HAP-1 (cell line): ENCODE measurements at regions not wholly inside any gene's neighbourhood (a gene's known extent, or its start where the extent isn't known, plus 50 kb on each side); places are given as distances from the start of the nearest gene placed in this dataset.
"Not testable (repeated sequence)": the region's sequence is repeated elsewhere in the genome, so short reads cannot be mapped to it uniquely, and the experiment has no call there.

ENCODE experiments used
- DNase-seq, 2 experiments: peaks; one replicate each; pipeline ENCODE4 v3.0.0-alpha.2; 2016 to 2020; ENCODE audit warnings: low spot score in 2 of 2
- H3K27me3 ChIP-seq: fragments of 250-450 bp; sonication (Bioruptor Pico); 2 replicates; pipeline ENCODE4 v1.5.1; 2020; ENCODE audit warnings: low read depth, mild to moderate bottlenecking, moderate library complexity
- H3K36me3 ChIP-seq: fragments of 250-450 bp; sonication (Bioruptor Pico); replicated peaks from 2 replicates; pipeline ENCODE4 v1.5.1; 2020; ENCODE audit warnings: mild to moderate bottlenecking
- H3K4me1 ChIP-seq: fragments of 250-450 bp; sonication (Bioruptor Pico); 2 replicates; pipeline ENCODE4 v1.5.1; 2020; ENCODE audit warnings: mild to moderate bottlenecking
- H3K4me3 ChIP-seq: fragments of 250-450 bp; sonication (Bioruptor Pico); 2 replicates; pipeline ENCODE4 v1.5.1; 2020; ENCODE audit warnings: mild to moderate bottlenecking, moderate library complexity
- H3K9me3 ChIP-seq: fragments of 250-450 bp; sonication (Bioruptor Pico); 2 replicates; pipeline ENCODE4 v1.5.1; 2020; ENCODE audit warnings: mild to moderate bottlenecking, moderate library complexity
- in situ Hi-C: fragments of 300-500 bp; cut with MboI; formaldehyde crosslinking; loops from 3 replicates; pipeline ENCODE4 v1.14.3; 2020; ENCODE audit warnings: low sequenced_read_pairs, inconsistent platforms, mixed read lengths

GRCh38 chr11:127941554-127941953 lies 645.8 kb downstream of the ETS1 start:
- H3K4me1 ChIP-seq, in situ Hi-C loops, H3K9me3 ChIP-seq, H3K4me3 ChIP-seq, H3K36me3 ChIP-seq, DNase-seq, H3K27me3 ChIP-seq: not testable (repeated sequence)

- H3K9me3 ChIP-seq, result no peaks in the 10 kb centered on the region
- H3K4me3 ChIP-seq, result no peak overlapping the region
- in situ Hi-C loops, result no loop called here
- H3K4me1 ChIP-seq, result no peaks in the 10 kb centered on the region
- no peak for DNase-seq
- no peaks in the 10 kb centered on the region for H3K27me3 ChIP-seq
- no peaks in the 10 kb centered on the region for H3K36me3 ChIP-seq
Measured at GRCh38 chr11:127939000-127939399, 648.4 kb downstream of the ETS1 start.

GRCh38 chr11:127935081-127935480 lies 652.3 kb downstream of the ETS1 start:
- no peak for DNase-seq
- no peaks in the 10 kb centered on the region for H3K4me1 ChIP-seq
- in situ Hi-C loops, result no loop called here
- H3K4me3 ChIP-seq, result no peak overlapping the region
- no peaks in the 10 kb centered on the region for H3K36me3 ChIP-seq
- H3K9me3 ChIP-seq, result no peaks in the 10 kb centered on the region
- no peaks in the 10 kb centered on the region for H3K27me3 ChIP-seq

- in situ Hi-C loops, DNase-seq, H3K27me3 ChIP-seq, H3K9me3 ChIP-seq, H3K4me3 ChIP-seq, H3K4me1 ChIP-seq, H3K36me3 ChIP-seq: not testable (repeated sequence)
Measured at GRCh38 chr11:127933961-127934360, 653.4 kb downstream of the ETS1 start.

- Histone ChIP-seq H3K36me3 (no peaks in the 10 kb centered on the region), H3K9me3 (no peaks in the 10 kb centered on the region), H3K4me3 (no peak overlapping the region), H3K27me3 (no peaks in the 10 kb centered on the region), H3K4me1 (no peaks in the 10 kb centered on the region)
- DNase-seq, result no peak
- in situ Hi-C loops, result no loop called here
Measured at GRCh38 chr11:127931803-127932202, 655.6 kb downstream of the ETS1 start.

GRCh38 chr11:127926721-127927120 lies 660.6 kb downstream of the ETS1 start:
- no peaks in the 10 kb centered on the region for H3K27me3 ChIP-seq
- DNase-seq, result no peak
- H3K9me3 ChIP-seq, result no peaks in the 10 kb centered on the region
- in situ Hi-C loops, result no loop called here
- H3K4me1 ChIP-seq, result no peaks in the 10 kb centered on the region
- H3K4me3 ChIP-seq, result no peak overlapping the region
- no peaks in the 10 kb centered on the region for H3K36me3 ChIP-seq

- no peak for DNase-seq
- no peaks in the 10 kb centered on the region for H3K27me3 ChIP-seq
- H3K4me3 ChIP-seq, result no peak overlapping the region
- no peaks in the 10 kb centered on the region for H3K36me3 ChIP-seq
- H3K4me1 ChIP-seq, result no peaks in the 10 kb centered on the region
- H3K9me3 ChIP-seq, result no peaks in the 10 kb centered on the region
- in situ Hi-C loops, result no loop called here
Measured at GRCh38 chr11:127925475-127925874, 661.9 kb downstream of the ETS1 start.

- DNase-seq, result no peak
- H3K9me3 ChIP-seq, result no peaks in the 10 kb centered on the region
Measured at GRCh38 chr11:127919206-127920000, 668.0 kb downstream of the ETS1 start.

GRCh38 chr11:127902382-127902781 lies 685.0 kb downstream of the ETS1 start:
- Histone ChIP-seq H3K9me3 (no peaks in the 10 kb centered on the region), H3K36me3 (no peaks in the 10 kb centered on the region), H3K4me1 (no peaks in the 10 kb centered on the region), H3K4me3 (no peak overlapping the region), H3K27me3 (no peaks in the 10 kb centered on the region)
- in situ Hi-C loops, result no loop called here
- no peak for DNase-seq

More at GRCh38 chr11:127919206-127920000, 668.0 kb downstream of the ETS1 start:
- H3K27me3 ChIP-seq, result no peaks in the 10 kb centered on the region
- H3K4me3 ChIP-seq, result no peak overlapping the region
- in situ Hi-C loops, result no loop called here
- no peaks in the 10 kb centered on the region for H3K4me1 ChIP-seq
- no peaks in the 10 kb centered on the region for H3K36me3 ChIP-seq

GRCh38 chr11:127898422-127899365 lies 688.7 kb downstream of the ETS1 start:
- Histone ChIP-seq H3K4me1 (no peaks in the 10 kb centered on the region), H3K27me3 (no peaks in the 10 kb centered on the region), H3K36me3 (no peaks in the 10 kb centered on the region), H3K4me3 (no peak overlapping the region), H3K9me3 (no peaks in the 10 kb centered on the region)
- no peak for DNase-seq
- in situ Hi-C loops, result no loop called here

GRCh38 chr11:127895776-127896175 lies 691.6 kb downstream of the ETS1 start:
- no peak for DNase-seq
- no peak overlapping the region for H3K4me3 ChIP-seq
- no peaks in the 10 kb centered on the region for H3K36me3 ChIP-seq
- H3K27me3 ChIP-seq, result no peaks in the 10 kb centered on the region
- no peaks in the 10 kb centered on the region for H3K9me3 ChIP-seq
- in situ Hi-C loops, result no loop called here
- no peaks in the 10 kb centered on the region for H3K4me1 ChIP-seq

GRCh38 chr11:127894316-127894715 lies 693.0 kb downstream of the ETS1 start:
- H3K36me3 ChIP-seq, result no peaks in the 10 kb centered on the region
- no peak for DNase-seq
- H3K4me3 ChIP-seq, result no peak overlapping the region
- H3K4me1 ChIP-seq, result no peaks in the 10 kb centered on the region
- in situ Hi-C loops, result no loop called here
- H3K27me3 ChIP-seq, result no peaks in the 10 kb centered on the region
- no peaks in the 10 kb centered on the region for H3K9me3 ChIP-seq

GRCh38 chr11:127890030-127890615 lies 697.2 kb downstream of the ETS1 start:
- no peaks in the 10 kb centered on the region for H3K9me3 ChIP-seq
- in situ Hi-C loops, result no loop called here
- no peak for DNase-seq
- H3K36me3 ChIP-seq, result no peaks in the 10 kb centered on the region
- H3K27me3 ChIP-seq, result no peaks in the 10 kb centered on the region
- no peak overlapping the region for H3K4me3 ChIP-seq
- H3K4me1 ChIP-seq, result no peaks in the 10 kb centered on the region

GRCh38 chr11:127888386-127888785 lies 699.0 kb downstream of the ETS1 start:
- DNase-seq, result no peak
- no peak overlapping the region for H3K4me3 ChIP-seq
- no peaks in the 10 kb centered on the region for H3K9me3 ChIP-seq
- no peaks in the 10 kb centered on the region for H3K4me1 ChIP-seq
- in situ Hi-C loops, result no loop called here
- no peaks in the 10 kb centered on the region for H3K36me3 ChIP-seq
- no peaks in the 10 kb centered on the region for H3K27me3 ChIP-seq
